ENCODE measurements at regions not wholly inside any gene's neighbourhood (a gene's known extent, or its start where the extent isn't known, plus 50 kb on each side); places are given as distances from the start of the nearest gene placed in this dataset.

DNA sequence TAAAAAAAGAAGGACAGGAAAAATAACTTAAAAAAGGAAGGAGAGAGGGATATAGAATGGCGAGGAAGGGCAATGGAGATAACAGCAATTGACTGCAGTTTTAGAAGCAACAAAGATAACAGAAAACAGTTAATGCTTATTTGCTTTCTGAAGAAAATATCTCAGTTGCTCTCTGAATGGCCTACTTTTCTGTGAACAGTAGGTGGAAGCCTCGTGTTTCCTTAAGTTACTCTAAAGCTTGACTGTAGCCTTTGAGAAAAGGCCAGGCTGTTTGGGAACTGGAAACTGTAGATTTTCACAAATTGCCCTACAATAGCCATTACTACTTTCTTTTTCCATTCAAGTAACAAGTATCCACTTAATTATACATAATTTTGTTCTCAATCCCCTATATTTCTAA is 404.5 kb downstream of the YTHDC2 start:
- 30% methylated on average over 2 of the region's 2 CpGs for WGBS
- Histone ChIP-seq H3K4me1 (ENCODE audit: insufficient read depth) (no peaks in the 10 kb centered on the region), H3K27ac (ENCODE audit: low read depth) (no peak overlapping the region), H3K4me3 (ENCODE audit: low read depth, low read length) (no peak overlapping the region), H3K36me3 (ENCODE audit: insufficient read depth) (no peaks in the 10 kb centered on the region)
- DNase-seq (ENCODE audit: extremely low spot score): no peak

GRCh38 chr5:113922343-113922742 is 408.8 kb downstream of the YTHDC2 start:
- no peak for DNase-seq (ENCODE audit: extremely low spot score)
- Histone ChIP-seq H3K4me1 (ENCODE audit: insufficient read depth) (no peaks in the 10 kb centered on the region), H3K36me3 (ENCODE audit: insufficient read depth) (no peaks in the 10 kb centered on the region), H3K4me3 (ENCODE audit: low read depth, low read length) (no peak overlapping the region), H3K27ac (ENCODE audit: low read depth) (no peak overlapping the region)
- WGBS: 58% methylated on average over 3 of the region's 3 CpGs

DNA sequence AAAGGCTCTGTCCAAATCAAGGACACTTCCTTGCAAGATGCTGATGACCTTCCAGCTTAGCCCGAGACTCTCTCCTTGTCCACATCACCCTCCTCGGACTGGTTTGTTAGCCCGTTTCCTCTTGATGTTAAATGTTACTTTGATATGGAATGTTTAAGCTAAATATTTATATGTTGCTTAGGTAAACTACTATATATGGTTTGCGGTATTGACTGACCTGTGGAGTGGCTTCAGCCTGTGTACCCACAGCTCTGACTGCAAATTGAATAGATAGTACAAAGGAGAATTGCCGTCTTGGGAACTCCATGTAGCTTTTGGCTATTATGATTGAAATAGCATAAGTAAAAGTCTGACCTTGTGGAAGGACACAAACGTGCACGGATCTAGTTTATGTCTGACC is 422.0 kb downstream of the YTHDC2 start:
- Histone ChIP-seq H3K36me3 (ENCODE audit: insufficient read depth) (no peaks in the 10 kb centered on the region), H3K4me3 (ENCODE audit: low read depth, low read length) (no peak overlapping the region), H3K4me1 (ENCODE audit: insufficient read depth) (no peaks in the 10 kb centered on the region), H3K27ac (ENCODE audit: low read depth) (no peak overlapping the region)
- 84% methylated on average over 7 of the region's 7 CpGs for WGBS
- no peak for DNase-seq (ENCODE audit: extremely low spot score)

- WGBS: 95% methylated on average over 2 of the region's 2 CpGs
- DNase-seq (ENCODE audit: extremely low spot score): no peak
Observed at GRCh38 chr5:113937301-113937700, 423.8 kb downstream of the YTHDC2 start.

GRCh38 chr5:113939988-113940387 is 421.9 kb upstream of the KCNN2 start:
- DNase-seq (ENCODE audit: extremely low spot score): no peak
- H3K4me3 ChIP-seq (ENCODE audit: low read depth, low read length): no peak overlapping the region
- no peak overlapping the region for H3K27ac ChIP-seq (ENCODE audit: low read depth)
- WGBS: 75% methylated on average over 3 of the region's 3 CpGs
- H3K4me1 ChIP-seq (ENCODE audit: insufficient read depth): no peaks in the 10 kb centered on the region
- no peaks in the 10 kb centered on the region for H3K36me3 ChIP-seq (ENCODE audit: insufficient read depth)

More at GRCh38 chr5:113937301-113937700, 423.8 kb downstream of the YTHDC2 start:
- H3K4me3 ChIP-seq (ENCODE audit: low read depth, low read length): no peak overlapping the region
- H3K4me1 ChIP-seq (ENCODE audit: insufficient read depth): no peaks in the 10 kb centered on the region
- no peaks in the 10 kb centered on the region for H3K36me3 ChIP-seq (ENCODE audit: insufficient read depth)
- H3K27ac ChIP-seq (ENCODE audit: low read depth): no peak overlapping the region

GRCh38 chr5:113950186-113950585 is 411.7 kb upstream of the KCNN2 start:
- Histone ChIP-seq H3K36me3 (ENCODE audit: insufficient read depth) (no peaks in the 10 kb centered on the region), H3K27ac (ENCODE audit: low read depth) (no peak overlapping the region), H3K4me1 (ENCODE audit: insufficient read depth) (no peaks in the 10 kb centered on the region), H3K4me3 (ENCODE audit: low read depth, low read length) (no peak overlapping the region)
- DNase-seq (ENCODE audit: extremely low spot score): no peak
- WGBS: 41% methylated on average over 2 of the region's 2 CpGs

DNA sequence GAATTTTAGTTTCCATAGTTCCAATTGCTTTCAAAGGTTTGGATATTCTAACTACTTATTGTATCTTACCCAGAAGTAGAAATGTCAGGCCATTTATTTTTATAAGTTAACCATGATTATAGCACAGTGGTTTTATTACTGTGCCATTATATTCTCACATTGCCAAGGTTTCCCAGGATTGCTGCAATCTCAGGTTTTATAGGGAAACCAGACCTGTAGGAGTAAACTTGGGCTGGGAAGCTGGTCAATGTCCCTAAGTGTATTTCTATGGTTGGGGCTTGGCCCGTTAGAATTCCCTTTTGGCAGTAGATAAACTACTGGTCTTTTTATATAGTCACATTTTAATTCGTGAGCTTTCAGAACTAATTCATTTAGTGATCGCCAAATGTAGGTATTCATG is 396.6 kb upstream of the KCNN2 start:
- H3K4me1 ChIP-seq (ENCODE audit: insufficient read depth): no peaks in the 10 kb centered on the region
- H3K4me3 ChIP-seq (ENCODE audit: low read depth, low read length): no peak overlapping the region
- no peaks in the 10 kb centered on the region for H3K36me3 ChIP-seq (ENCODE audit: insufficient read depth)
- DNase-seq (ENCODE audit: extremely low spot score): no peak
- WGBS: 71% methylated on average over 3 of the region's 3 CpGs
- H3K27ac ChIP-seq (ENCODE audit: low read depth): no peak overlapping the region

- Histone ChIP-seq H3K4me1 (ENCODE audit: insufficient read depth) (no peaks in the 10 kb centered on the region), H3K36me3 (ENCODE audit: insufficient read depth) (no peaks in the 10 kb centered on the region), H3K4me3 (ENCODE audit: low read depth, low read length) (no peak overlapping the region), H3K27ac (ENCODE audit: low read depth) (no peak overlapping the region)
- no peak for DNase-seq (ENCODE audit: extremely low spot score)
Observed at GRCh38 chr5:113969901-113970300, 392.0 kb upstream of the KCNN2 start.

GRCh38 chr5:113971454-113971853 is 390.4 kb upstream of the KCNN2 start:
- no peak overlapping the region for H3K4me3 ChIP-seq (ENCODE audit: low read depth, low read length)
- WGBS: 68% methylated on average over 1 of the region's 1 CpG
- H3K36me3 ChIP-seq (ENCODE audit: insufficient read depth): no peaks in the 10 kb centered on the region
- DNase-seq (ENCODE audit: extremely low spot score): no peak
- H3K27ac ChIP-seq (ENCODE audit: low read depth): no peak overlapping the region
- H3K4me1 ChIP-seq (ENCODE audit: insufficient read depth): no peaks in the 10 kb centered on the region

- H3K27ac ChIP-seq (ENCODE audit: low read depth): no peak overlapping the region
- no peaks in the 10 kb centered on the region for H3K4me1 ChIP-seq (ENCODE audit: insufficient read depth)
- DNase-seq (ENCODE audit: extremely low spot score): no peak
- H3K36me3 ChIP-seq (ENCODE audit: insufficient read depth): no peaks in the 10 kb centered on the region
- no peak overlapping the region for H3K4me3 ChIP-seq (ENCODE audit: low read depth, low read length)
- 91% methylated on average over 1 of the region's 1 CpG for WGBS
Observed at GRCh38 chr5:113974976-113975375, 386.9 kb upstream of the KCNN2 start.

DNA sequence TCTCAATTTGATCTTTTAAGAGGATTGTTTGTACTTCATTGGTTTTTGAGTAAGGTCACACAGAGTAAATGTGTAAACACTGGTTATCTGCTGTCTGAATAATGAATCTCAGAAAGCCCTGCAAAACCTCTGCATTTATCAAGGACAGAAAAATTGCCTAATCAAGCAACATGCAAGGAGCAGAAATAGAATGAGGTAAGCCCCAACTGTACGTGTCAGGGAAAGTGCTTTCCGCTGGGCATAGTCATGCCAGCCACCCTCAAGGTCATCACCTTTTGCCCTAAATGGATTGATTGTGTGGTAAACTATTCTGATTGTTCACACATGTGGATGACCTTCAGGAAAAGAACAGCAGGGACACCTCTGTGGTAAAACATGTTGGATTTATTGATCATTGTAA is 376.9 kb upstream of the KCNN2 start:
- no peaks in the 10 kb centered on the region for H3K4me1 ChIP-seq (ENCODE audit: insufficient read depth)
- H3K27ac ChIP-seq (ENCODE audit: low read depth): no peak overlapping the region
- no peak overlapping the region for H3K4me3 ChIP-seq (ENCODE audit: low read depth, low read length)
- no peak for DNase-seq (ENCODE audit: extremely low spot score)
- 50% methylated on average over 2 of the region's 2 CpGs for WGBS
- H3K36me3 ChIP-seq (ENCODE audit: insufficient read depth): no peaks in the 10 kb centered on the region

DNA sequence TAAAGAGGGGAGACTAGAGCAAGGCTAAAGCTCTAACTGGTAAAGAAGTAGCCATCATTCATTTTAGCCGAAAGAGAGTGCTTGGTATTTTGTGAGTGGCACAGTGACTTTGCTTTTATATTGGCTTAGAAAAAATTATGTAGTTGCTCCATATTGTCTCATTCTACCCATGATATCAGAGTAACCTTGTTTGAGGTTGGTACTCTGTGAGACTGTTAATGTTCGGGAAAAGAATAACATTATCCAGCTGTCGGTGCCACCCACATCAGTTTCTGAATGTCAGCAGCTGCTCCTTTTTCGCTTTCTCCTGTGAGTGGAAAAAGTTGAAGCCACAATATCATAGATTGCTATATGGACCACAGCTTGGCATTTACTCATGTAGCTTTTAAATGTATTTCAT is 376.4 kb upstream of the KCNN2 start:
- H3K36me3 ChIP-seq (ENCODE audit: insufficient read depth): no peaks in the 10 kb centered on the region
- H3K4me1 ChIP-seq (ENCODE audit: insufficient read depth): no peaks in the 10 kb centered on the region
- DNase-seq (ENCODE audit: extremely low spot score): no peak
- no peak overlapping the region for H3K4me3 ChIP-seq (ENCODE audit: low read depth, low read length)
- WGBS: 83% methylated on average over 4 of the region's 4 CpGs
- H3K27ac ChIP-seq (ENCODE audit: low read depth): no peak overlapping the region

DNA sequence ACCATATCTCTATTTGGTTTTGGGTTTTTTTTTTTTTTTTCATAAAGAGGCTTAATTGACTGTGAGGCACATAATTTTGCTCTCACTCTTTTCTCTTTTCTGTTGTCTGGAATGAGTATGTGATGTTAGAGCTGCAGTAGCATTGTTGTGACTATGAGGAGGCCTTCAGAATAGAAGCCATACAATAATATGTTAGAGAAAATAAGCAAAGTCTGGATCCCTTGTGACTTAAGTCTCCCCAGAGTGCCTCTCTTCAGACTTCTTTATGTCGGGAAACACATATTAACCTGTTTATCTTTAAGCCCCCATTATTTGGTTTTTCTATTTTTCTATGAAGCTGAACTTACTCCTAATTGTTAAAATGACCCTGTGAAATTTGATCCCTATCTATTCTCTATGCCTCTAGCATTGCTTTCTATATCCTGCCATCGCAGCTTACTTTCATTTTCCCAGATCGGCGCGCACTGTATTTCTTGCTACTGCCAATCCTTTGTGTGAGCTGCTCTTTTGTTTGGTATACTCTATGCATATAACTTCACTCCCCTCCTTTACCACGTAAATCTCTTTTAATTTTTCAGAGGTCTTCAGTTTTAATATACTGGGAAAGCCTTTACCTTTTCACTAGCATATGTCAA is 372.5 kb upstream of the KCNN2 start:
- 90% methylated on average over 6 of the region's 6 CpGs for WGBS
- Histone ChIP-seq H3K4me1 (ENCODE audit: insufficient read depth) (no peaks in the 10 kb centered on the region), H3K4me3 (ENCODE audit: low read depth, low read length) (no peak overlapping the region), H3K36me3 (ENCODE audit: insufficient read depth) (no peaks in the 10 kb centered on the region), H3K27ac (ENCODE audit: low read depth) (no peak overlapping the region)
- no peak for DNase-seq (ENCODE audit: extremely low spot score)

DNA sequence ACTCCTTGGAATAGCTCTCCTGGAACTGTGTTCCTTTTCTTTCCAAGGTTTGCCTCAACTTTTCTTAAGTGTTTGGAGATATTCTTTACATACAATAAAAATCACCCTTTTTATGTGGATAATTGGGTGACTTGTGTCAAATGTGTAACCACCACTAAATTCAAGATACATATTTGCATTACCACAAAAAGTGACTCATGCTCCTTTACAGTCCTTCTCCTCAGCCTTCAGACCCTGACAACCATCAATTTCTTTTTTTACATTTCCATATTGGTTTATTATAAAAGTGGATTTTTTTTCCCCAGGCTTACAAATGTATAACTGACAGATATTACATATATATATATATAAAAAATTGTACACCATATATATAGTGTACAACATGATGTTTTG is 372.0 kb upstream of the KCNN2 start:
- no peak for DNase-seq (ENCODE audit: extremely low spot score)
- Histone ChIP-seq H3K36me3 (ENCODE audit: insufficient read depth) (no peaks in the 10 kb centered on the region), H3K4me1 (ENCODE audit: insufficient read depth) (no peaks in the 10 kb centered on the region), H3K4me3 (ENCODE audit: low read depth, low read length) (no peak overlapping the region), H3K27ac (ENCODE audit: low read depth) (no peak overlapping the region)

DNA sequence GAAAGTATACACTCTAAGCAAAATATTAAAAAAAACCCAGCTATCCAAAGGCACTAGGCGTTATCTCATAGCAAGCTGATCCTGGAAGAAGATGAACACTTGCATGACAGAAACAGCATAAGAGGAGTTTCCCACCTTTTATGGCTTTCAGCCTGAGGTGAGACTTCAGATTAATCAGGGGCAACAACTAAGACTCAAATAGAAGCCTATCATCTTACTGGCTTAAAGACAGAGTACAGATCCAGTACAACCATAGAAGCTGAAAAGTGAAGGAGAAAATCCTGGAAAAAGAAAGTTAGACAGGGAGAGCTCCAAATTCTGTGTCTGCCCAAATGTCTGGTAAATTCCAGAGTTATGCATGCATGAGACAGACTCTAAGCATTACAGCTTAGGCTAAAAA is 360.8 kb upstream of the KCNN2 start:
- WGBS: 30% methylated on average over 1 of the region's 1 CpG
- no peak overlapping the region for H3K4me3 ChIP-seq (ENCODE audit: low read depth, low read length)
- DNase-seq (ENCODE audit: extremely low spot score): no peak
- H3K36me3 ChIP-seq (ENCODE audit: insufficient read depth): no peaks in the 10 kb centered on the region
- no peaks in the 10 kb centered on the region for H3K4me1 ChIP-seq (ENCODE audit: insufficient read depth)
- no peak overlapping the region for H3K27ac ChIP-seq (ENCODE audit: low read depth)
